ENCODE measurements at regions not wholly inside any gene's neighbourhood (a gene's known extent, or its start where the extent isn't known, plus 50 kb on each side); places are given as distances from the start of the nearest gene placed in this dataset.

GRCh38 chr2:118255771-118256372 is 167.6 kb downstream of the INSIG2 start:
- no peak overlapping the region for H3K27ac ChIP-seq (ENCODE audit: low read depth, low read length, poor library complexity, severe bottlenecking)
- H3K9ac ChIP-seq (ENCODE audit: low read length), result no peak overlapping the region
- H3K4me1 ChIP-seq (ENCODE audit: insufficient read depth, low read length, severe bottlenecking), result no peaks in the 10 kb centered on the region
- no peak overlapping the region for H2AFZ ChIP-seq (ENCODE audit: low read length)
- H3K4me3 ChIP-seq (ENCODE audit: low read depth, low read length, poor library complexity, severe bottlenecking), result no peak overlapping the region
- H3K9me2 ChIP-seq (ENCODE audit: low read depth, low read length), result no peaks in the 10 kb centered on the region
- H3F3A ChIP-seq (ENCODE audit: insufficient read depth, low read length), result no peaks in the 10 kb centered on the region
- no peaks in the 10 kb centered on the region for H4K20me1 ChIP-seq (ENCODE audit: insufficient read depth, low read length)
- no peak for TF ChIP-seq EZH2 (IDR thresholded peaks at IDR 0.05; ENCODE audit: borderline replicate concordance, low read length)
- no peak for TF ChIP-seq CTCF (IDR thresholded peaks at IDR 0.05; ENCODE audit: low read length)
- no peaks in the 10 kb centered on the region for H3K79me2 ChIP-seq (ENCODE audit: insufficient read depth, low read length)
- H3K27me3 ChIP-seq (ENCODE audit: insufficient read depth, low read length), result no peaks in the 10 kb centered on the region
- no peak overlapping the region for H3K4me2 ChIP-seq (ENCODE audit: low read length)
- H3K9me3 ChIP-seq (ENCODE audit: low read length), result no peaks in the 10 kb centered on the region
- no peaks in the 10 kb centered on the region for H3K36me3 ChIP-seq (ENCODE audit: insufficient read depth, low read length)

GRCh38 chr2:118255301-118255700 is 167.0 kb downstream of the INSIG2 start:
- Histone ChIP-seq H2AFZ (ENCODE audit: low read length) (no peak overlapping the region), H3K9ac (ENCODE audit: low read length) (no peak overlapping the region), H3K36me3 (ENCODE audit: insufficient read depth, low read length) (no peaks in the 10 kb centered on the region), H3K79me2 (ENCODE audit: insufficient read depth, low read length) (no peaks in the 10 kb centered on the region), H3K4me2 (ENCODE audit: low read length) (no peak overlapping the region), H4K20me1 (ENCODE audit: insufficient read depth, low read length) (no peaks in the 10 kb centered on the region), H3K27ac (ENCODE audit: low read depth, low read length, poor library complexity, severe bottlenecking) (no peak overlapping the region), H3K4me3 (ENCODE audit: low read depth, low read length, poor library complexity, severe bottlenecking) (no peak overlapping the region), H3K9me3 (ENCODE audit: low read length) (no peaks in the 10 kb centered on the region), H3K4me1 (ENCODE audit: insufficient read depth, low read length, severe bottlenecking) (no peaks in the 10 kb centered on the region), H3K9me2 (ENCODE audit: low read depth, low read length) (no peaks in the 10 kb centered on the region), H3F3A (ENCODE audit: insufficient read depth, low read length) (no peaks in the 10 kb centered on the region), H3K27me3 (ENCODE audit: insufficient read depth, low read length) (no peaks in the 10 kb centered on the region)
- no peak for TF ChIP-seq EZH2 (IDR thresholded peaks at IDR 0.05; ENCODE audit: borderline replicate concordance, low read length)
- TF ChIP-seq CTCF (IDR thresholded peaks at IDR 0.05; ENCODE audit: low read length), result no peak

GRCh38 chr2:118254116-118254515 is 165.8 kb downstream of the INSIG2 start:
- Histone ChIP-seq H3K9me2 (ENCODE audit: low read depth, low read length) (no peaks in the 10 kb centered on the region), H3K79me2 (ENCODE audit: insufficient read depth, low read length) (no peaks in the 10 kb centered on the region), H3K36me3 (ENCODE audit: insufficient read depth, low read length) (no peaks in the 10 kb centered on the region), H4K20me1 (ENCODE audit: insufficient read depth, low read length) (no peaks in the 10 kb centered on the region), H3K9me3 (ENCODE audit: low read length) (no peaks in the 10 kb centered on the region), H3K27ac (ENCODE audit: low read depth, low read length, poor library complexity, severe bottlenecking) (no peak overlapping the region), H3K9ac (ENCODE audit: low read length) (no peak overlapping the region), H3K4me2 (ENCODE audit: low read length) (no peak overlapping the region), H3K4me1 (ENCODE audit: insufficient read depth, low read length, severe bottlenecking) (no peaks in the 10 kb centered on the region), H2AFZ (ENCODE audit: low read length) (no peak overlapping the region), H3K4me3 (ENCODE audit: low read depth, low read length, poor library complexity, severe bottlenecking) (no peak overlapping the region), H3K27me3 (ENCODE audit: insufficient read depth, low read length) (no peaks in the 10 kb centered on the region), H3F3A (ENCODE audit: insufficient read depth, low read length) (no peaks in the 10 kb centered on the region)
- TF ChIP-seq CTCF (IDR thresholded peaks at IDR 0.05; ENCODE audit: low read length) (no peak), EZH2 (IDR thresholded peaks at IDR 0.05; ENCODE audit: borderline replicate concordance, low read length) (no peak)
